HUDEP-2 (cell line): ENCODE measurements at regions not wholly inside any gene's neighbourhood (a gene's known extent, or its start where the extent isn't known, plus 50 kb on each side); places are given as distances from the start of the nearest gene placed in this dataset.
"Not testable (repeated sequence)": the region's sequence is repeated elsewhere in the genome, so short reads cannot be mapped to it uniquely, and the experiment has no call there.

ENCODE experiments used
- DNase-seq, 76 experiments: peaks; one replicate each; lab custom pipeline; 2025; ENCODE audit not compliant: unreplicated experiment in 76 of 76; lab: John Stamatoyannopoulos, UW

DNA sequence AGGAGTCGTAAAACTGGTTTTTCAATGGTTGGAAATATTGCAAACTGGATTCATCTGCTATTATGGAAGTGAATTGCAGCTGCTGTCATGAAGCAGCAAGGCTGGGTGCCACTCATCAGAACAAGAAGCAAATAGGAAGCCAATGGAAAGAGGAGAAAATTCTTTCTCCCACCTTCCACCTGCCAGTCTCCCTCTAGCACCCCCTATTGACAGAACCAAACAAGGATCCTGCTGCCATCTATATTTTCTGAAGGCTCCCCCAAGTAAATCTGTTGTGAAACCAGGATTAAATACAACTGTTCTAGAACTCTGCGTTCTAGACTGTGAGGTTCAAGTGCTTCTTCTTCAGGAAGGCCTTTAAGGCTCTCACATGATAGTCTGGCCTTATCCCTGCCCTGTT lies 286.6 kb downstream of the AACS start:
- no peak for DNase-seq

DNA sequence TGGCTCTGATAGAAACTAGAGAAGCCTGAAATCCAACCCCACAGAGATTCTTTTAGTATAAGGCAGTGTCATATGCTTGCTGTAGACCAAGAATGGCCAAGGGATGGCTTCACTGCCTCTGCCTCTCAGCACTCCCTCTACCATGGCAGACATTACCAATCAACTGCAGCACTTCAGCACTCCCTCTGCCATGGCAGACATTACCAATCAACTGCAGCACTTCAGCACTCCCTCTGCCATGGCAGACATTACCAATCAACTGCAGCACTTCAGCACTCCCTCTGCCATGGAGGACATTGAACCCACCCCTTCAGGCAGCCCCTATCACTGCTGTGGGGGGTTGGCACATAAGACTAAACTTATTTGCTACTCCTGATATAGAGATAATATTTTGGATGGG lies 287.8 kb downstream of the AACS start:
- not testable (repeated sequence) for DNase-seq

- no peak for DNase-seq
Observed at GRCh38 chr12:125353871-125354270, 288.6 kb downstream of the AACS start.

DNA sequence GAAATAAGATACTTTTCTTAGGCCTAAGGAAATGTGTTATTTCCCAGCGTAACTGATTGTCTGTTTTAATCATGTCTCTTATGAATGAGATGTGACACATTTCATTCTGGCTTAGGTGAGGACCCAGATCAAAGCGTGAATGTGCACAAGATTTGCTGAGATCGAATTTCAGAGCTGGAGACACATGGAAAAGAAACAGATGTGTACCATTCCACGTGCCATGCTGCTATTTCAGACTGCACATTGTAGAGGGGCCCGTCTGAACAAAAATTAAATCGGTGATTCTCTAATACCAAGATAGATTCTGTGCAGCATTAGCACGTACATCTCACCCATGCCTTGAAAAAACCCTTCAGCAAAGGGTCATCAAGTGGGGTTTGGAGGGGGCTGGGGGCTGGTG lies 290.4 kb downstream of the AACS start:
- DNase-seq = no peak

- no peak for DNase-seq
Observed at GRCh38 chr12:125356111-125356510, 290.9 kb downstream of the AACS start.

DNA sequence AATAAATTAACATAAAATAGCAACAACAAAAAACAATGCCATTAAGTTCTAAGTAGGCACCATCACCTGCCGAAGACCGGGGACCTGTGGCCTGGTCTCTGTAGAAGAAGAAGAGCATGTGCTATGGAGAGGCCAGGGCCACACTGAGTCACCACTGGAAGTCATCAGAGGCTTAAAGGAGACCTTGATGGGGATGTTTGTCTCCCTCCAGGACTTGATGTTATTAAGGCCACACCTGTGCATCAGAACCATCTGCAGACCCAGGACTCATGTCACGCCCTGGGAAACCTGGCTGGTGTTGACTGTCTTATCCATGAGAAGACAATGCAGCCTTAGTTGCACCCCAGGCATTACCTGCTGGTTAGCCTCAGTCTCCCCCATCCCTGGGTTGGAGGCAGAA lies 292.3 kb downstream of the AACS start:
- DNase-seq = no peak

- DNase-seq = no peak
Observed at GRCh38 chr12:125360540-125360939, 295.3 kb downstream of the AACS start.

DNA sequence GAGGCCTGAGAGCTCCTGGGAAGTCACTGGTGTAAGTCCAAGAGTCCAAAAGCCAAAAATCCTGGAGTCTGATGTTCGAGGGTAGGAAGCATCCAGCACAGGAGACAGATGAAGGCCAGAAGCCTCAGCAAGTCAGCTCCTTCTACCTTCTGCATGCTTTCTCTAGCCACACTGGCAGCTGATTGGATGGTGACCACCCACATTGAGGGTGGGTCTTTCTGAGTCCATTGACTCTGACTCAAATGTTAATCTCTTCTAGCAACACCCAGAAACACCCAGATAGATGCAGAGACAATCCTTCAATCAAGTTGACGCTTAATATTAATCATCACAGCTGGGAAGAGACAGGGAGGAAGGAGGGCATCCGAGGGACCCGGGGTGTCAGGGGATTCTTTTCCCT lies 305.8 kb downstream of the AACS start:
- no peak for DNase-seq

DNA sequence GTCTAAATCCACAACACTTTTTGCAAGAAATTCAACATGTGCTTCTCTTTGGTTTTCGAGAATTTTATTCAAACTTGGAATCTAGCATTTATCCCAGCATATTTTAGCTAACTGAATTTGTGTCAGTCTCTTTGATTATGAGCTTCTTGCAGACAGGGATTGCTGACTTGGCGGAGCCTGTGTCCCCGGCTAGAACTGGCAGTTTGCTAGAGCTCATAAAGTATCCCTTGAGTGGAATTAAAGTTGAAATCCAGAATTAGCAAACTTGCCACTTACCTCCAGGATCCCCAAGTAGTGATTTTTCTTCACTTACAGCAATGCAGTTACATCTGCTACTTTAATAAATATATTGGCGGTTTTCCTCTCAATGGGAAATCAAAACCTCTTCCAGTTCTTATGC lies 306.9 kb downstream of the AACS start:
- no peak for DNase-seq

GRCh38 chr12:125373375-125373774 lies 308.1 kb downstream of the AACS start:
- no peak for DNase-seq

GRCh38 chr12:125376422-125376821 lies 311.2 kb downstream of the AACS start:
- DNase-seq = no peak

GRCh38 chr12:125377093-125377492 lies 311.9 kb downstream of the AACS start:
- DNase-seq = no peak

DNA sequence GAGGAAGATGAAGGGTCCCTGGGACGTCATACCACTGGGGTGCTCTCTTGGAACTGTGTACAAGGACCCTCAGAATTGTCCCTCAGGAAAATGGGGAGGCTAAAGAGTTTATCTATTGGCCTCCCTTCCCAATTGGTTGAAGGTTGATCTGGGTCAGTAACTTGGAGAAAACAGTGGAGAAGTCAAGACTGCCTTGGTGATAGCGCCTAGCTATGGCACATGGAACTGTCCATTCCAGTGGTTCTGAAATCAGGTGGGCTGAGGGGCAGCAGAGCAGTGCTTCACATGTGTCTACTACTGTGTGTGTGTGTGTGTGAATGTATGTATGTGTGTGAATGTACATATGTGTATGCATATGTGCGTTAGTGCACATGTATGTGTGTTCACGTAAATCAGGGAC lies 316.1 kb downstream of the AACS start:
- DNase-seq = no peak

- no peak for DNase-seq
Observed at GRCh38 chr12:125382926-125383325, 317.7 kb downstream of the AACS start.

- no peak for DNase-seq
Observed at GRCh38 chr12:125386652-125387051, 321.4 kb downstream of the AACS start.

DNA sequence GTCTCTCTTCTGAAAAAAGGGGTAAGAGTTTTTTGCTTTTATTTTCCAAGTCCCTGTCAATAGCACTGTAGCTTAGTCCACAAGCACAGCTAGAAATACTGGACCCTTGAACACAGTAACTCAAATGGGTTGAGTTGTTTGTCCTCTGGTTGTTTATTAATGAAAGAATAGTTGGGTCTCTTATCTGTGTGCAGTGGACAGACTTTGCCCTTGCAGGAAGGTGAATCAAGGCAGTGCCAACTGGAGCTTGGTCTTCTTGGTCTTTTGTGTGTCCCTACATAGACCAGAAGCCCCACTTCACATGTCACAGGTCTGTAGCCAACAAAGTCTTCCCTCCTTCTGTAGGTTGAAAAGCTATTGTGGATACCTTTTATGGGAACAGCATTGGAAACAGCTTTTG lies 322.0 kb downstream of the AACS start:
- DNase-seq = no peak

GRCh38 chr12:125389061-125389697 lies 323.9 kb downstream of the AACS start:
- DNase-seq = no peak

- DNase-seq = no peak
Observed at GRCh38 chr12:125393569-125393968, 328.3 kb downstream of the AACS start.

DNA sequence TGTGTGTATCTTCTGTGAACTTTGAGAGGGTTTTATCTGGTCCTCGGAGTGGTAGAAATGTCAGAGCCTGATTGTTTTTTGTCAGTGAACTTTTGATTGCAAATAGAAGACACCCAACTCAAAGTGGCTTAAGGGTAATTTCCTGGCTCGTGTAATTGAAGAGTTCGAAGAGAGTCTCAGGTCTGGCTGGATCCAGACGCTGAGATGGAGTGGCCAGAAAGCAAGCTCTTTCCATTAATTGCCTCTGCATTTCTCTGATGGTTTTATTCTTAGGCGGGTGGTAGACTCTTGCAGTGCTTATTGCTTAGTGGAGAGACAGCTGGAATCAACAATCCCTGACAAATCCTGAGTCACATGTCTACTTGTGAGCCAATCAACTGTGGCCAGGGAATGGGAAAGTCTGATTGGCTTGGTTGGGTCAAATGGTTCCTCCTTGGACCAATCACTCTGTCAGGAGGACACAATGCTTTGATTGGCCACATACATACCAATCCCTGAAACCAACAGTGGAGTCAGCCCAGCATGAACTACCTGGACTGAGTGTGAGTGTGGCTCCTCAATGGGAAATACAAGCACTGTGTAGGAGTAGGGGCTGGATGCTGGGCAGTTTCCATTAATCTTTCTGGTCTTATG lies 330.5 kb downstream of the AACS start:
- no peak for DNase-seq

- DNase-seq = no peak
Observed at GRCh38 chr12:125399489-125399888, 334.3 kb downstream of the AACS start.

- DNase-seq = peak in 18 of 76 experiments; percentile 1 to 58 (median 19)
Observed at GRCh38 chr12:125402874-125403789, 337.9 kb downstream of the AACS start.

- no peak for DNase-seq
Observed at GRCh38 chr12:125403843-125404242, 338.6 kb downstream of the AACS start.
